ENCODE measurements at regions not wholly inside any gene's neighbourhood (a gene's known extent, or its start where the extent isn't known, plus 50 kb on each side); places are given as distances from the start of the nearest gene placed in this dataset.
"Not testable (repeated sequence)": the region's sequence is repeated elsewhere in the genome, so short reads cannot be mapped to it uniquely, and the experiment has no call there.

GRCh38 chr12:131203666-131204415 lies 250.1 kb downstream of the ADGRD1 start:
- TF ChIP-seq CTCF (IDR thresholded peaks at IDR 0.05; ENCODE audit: low read depth, low read length): no peak
- DNase-seq (ENCODE audit: extremely low read depth, low read depth): no peak

- DNase-seq (ENCODE audit: extremely low read depth, low read depth): no peak
- no peak for TF ChIP-seq CTCF (IDR thresholded peaks at IDR 0.05; ENCODE audit: low read depth, low read length)
These were observed 250.9 kb downstream of the ADGRD1 start for GRCh38 chr12:131204416-131205274.

GRCh38 chr12:131205275-131205933 lies 251.7 kb downstream of the ADGRD1 start:
- DNase-seq (ENCODE audit: extremely low read depth, low read depth): not testable (repeated sequence)

- DNase-seq (ENCODE audit: extremely low read depth, low read depth): not testable (repeated sequence)
These were observed 253.1 kb downstream of the ADGRD1 start for GRCh38 chr12:131206630-131207299.

GRCh38 chr12:131207300-131207660 lies 253.6 kb downstream of the ADGRD1 start:
- DNase-seq (ENCODE audit: extremely low read depth, low read depth): not testable (repeated sequence)

GRCh38 chr12:131207841-131208240 lies 254.1 kb downstream of the ADGRD1 start:
- not testable (repeated sequence) for DNase-seq (ENCODE audit: extremely low read depth, low read depth)

GRCh38 chr12:131208425-131208824 lies 254.7 kb downstream of the ADGRD1 start:
- no peak for DNase-seq (ENCODE audit: extremely low read depth, low read depth)
- TF ChIP-seq CTCF (IDR thresholded peaks at IDR 0.05; ENCODE audit: low read depth, low read length): no peak

- no peak for TF ChIP-seq CTCF (IDR thresholded peaks at IDR 0.05; ENCODE audit: low read depth, low read length)
- DNase-seq (ENCODE audit: extremely low read depth, low read depth): no peak
These were observed 255.7 kb downstream of the ADGRD1 start for GRCh38 chr12:131209082-131210070.
